ENCODE measurements at regions not wholly inside any gene's neighbourhood (a gene's known extent, or its start where the extent isn't known, plus 50 kb on each side); places are given as distances from the start of the nearest gene placed in this dataset.

DNA sequence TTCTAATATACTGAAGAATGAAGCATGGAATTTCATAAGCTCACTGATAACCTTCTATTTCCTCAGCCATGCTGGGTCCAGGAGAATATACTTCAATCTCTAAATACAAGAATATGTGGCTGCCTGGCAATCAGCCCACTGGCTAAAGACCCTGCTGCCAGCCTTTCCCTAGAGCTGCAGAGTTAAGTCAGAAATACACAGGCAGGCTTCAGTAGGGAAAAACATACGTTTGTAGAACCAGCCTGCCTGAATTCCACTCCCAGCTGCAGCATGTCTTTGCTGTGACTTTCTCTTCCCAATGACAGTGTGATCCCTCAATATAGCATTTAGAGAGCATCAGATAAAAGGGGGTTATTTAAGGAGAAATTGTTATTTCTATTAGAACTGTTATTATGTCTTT, 289.1 kb downstream of the PCDH19 start:
- ATAC-seq, result no peak

DNA sequence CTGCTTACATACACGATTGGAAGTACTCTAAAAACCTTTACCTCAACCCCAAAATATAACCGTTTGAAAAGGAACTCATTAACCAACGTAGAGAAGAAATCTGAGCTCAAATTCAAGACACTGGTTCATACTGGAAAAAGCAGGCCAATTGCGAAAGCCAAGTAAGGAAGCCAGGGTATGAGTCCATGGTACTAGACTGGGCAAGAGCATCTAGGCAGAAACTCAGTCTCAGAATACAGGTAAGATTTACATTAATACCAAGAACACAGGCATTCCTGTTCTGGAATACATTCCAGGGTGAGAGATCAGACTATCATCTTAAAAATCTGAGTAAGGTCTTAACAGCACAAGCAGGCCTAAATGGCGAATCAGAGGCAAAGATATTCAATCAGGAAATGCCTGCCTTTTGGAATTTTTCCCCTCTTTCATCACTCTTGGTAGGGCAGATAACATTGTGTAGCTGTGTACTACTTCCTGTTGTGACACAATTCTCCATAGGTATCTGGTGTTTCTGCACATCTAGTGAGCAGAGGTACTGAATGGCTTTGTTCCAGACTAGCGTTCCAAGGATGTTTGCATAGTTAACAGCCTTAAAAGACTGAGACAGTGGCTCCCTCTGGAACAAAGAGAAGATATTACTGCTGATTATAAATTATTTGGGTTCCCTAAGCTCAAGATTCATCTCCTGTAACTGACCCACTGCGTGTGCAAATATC, 311.3 kb downstream of the PCDH19 start:
- no peak for ATAC-seq

- ATAC-seq, result no peak
Observed at GRCh38 chrX:100090931-100091330, 319.1 kb downstream of the PCDH19 start.

DNA sequence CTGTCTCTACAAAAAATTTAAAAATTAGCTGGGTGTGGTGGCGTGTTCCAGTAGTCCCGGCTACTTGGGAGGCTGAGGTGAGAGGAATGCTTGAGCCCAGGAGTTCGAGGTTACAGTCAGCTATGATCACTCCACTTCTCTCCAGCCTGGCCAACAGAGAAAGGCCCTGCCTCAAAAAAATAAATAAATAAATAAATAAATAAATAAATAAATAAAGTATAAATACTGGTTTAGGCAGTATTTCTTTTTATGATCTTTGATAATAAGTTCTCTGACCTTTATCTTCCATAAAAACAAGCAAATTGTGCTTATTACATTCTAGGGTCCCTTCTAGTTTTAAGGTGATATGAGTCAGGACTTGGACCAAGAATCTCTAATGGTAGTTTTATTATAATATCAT, 320.3 kb downstream of the PCDH19 start:
- ATAC-seq, result no peak

GRCh38 chrX:100085846-100086245, 324.2 kb downstream of the PCDH19 start:
- ATAC-seq, result no peak

GRCh38 chrX:100083211-100083610, 326.9 kb downstream of the PCDH19 start:
- ATAC-seq, result peak; percentile 59

DNA sequence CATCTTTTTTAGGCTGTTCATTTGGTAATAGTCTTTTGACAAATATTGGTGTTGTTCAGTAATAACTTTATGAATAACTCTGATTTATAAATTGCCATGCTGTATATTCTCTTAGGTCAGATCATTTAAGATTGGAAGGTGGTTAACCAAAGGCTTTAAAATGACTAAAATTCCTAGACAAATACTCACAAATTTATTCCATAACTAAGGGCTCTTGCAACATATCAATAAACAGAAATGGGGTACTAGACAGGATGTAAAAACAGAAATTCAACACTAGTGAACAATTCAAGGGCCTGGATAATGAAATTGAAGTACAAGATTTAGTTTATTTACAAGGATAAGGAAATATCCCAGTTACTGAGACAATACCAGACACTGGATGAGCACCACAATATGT, 328.6 kb downstream of the PCDH19 start:
- ATAC-seq, result no peak

- ATAC-seq, result no peak
Observed at GRCh38 chrX:100076031-100076430, 334.0 kb downstream of the PCDH19 start.

DNA sequence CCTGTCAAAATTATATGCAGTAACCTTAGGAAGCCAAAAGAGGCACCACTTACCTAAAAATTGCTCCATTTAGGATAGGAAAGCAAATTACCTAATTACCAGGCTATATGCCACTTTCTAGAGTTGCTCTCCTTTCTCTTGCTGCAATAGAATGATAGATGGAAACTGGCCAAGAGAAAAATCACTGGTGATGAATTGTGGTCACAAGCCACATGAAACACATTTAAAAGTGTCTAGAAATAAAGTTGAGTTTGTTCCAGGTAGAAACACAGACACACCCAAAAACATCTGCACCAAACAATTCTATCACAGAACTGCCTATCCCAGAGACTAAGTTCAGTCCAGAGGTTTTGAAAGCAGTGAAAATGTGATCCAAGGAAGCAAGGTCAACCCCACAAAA, 337.7 kb downstream of the PCDH19 start:
- no peak for ATAC-seq

DNA sequence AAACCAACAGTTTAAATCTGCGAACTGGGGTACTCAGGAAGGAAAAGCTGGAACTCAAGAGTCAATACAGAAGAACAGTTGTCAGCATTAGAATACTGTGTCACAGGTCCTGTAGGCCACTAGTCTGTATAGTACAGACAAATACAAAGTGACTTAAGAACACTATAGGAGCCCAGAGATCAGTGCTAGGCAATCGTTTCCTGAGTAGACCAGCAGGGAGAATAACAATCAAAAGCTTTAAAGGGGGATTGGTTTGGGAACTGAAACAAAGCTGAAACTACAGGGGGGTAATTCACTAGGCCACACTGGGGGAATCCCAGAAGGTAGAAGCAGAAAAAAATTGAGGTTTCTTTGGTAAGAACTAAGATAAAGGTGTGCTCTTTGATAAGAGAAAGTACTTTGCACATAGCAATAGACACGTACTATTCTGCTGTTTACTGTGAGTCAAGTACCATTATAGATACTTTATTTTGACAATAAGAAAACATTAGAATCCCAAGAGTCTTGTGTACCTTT, 339.7 kb downstream of the PCDH19 start:
- ATAC-seq, result no peak

DNA sequence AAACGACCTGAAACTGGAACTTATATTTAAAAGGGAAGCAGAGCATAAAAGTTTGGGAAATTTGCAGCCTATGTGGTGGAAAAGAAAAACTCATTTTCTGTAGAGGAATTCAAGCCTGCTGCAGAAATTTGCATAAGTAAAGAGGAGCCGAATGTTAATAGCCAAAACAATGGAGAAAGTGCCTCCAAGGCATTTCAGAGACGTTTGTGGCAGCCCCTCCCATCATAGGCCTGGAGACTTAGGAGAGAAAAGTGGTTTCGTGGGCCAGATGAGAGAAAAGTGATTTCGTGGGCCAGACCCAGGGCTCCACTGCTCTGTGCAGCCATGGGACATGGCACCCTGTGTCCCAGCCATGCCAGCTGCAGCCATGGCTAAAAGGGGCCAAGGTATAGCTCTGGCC, 361.9 kb downstream of the PCDH19 start:
- ATAC-seq, result no peak
